GM10248 (cell line): ENCODE measurements at regions not wholly inside any gene's neighbourhood (a gene's known extent, or its start where the extent isn't known, plus 50 kb on each side); places are given as distances from the start of the nearest gene placed in this dataset.

Experiments used
- CTCF ChIA-PET: fragments of 300-600 bp; sonication (Branson Sonifier 250); formaldehyde crosslinking; extraction: SDS; loops from one replicate; lab custom pipeline; 2021; ENCODE audit warnings: antibody characterized with exemption; lab: Yijun Ruan, JAX
- POLR2A ChIA-PET: fragments of 350-650 bp; sonication (Branson Sonifier 250); formaldehyde crosslinking; extraction: SDS; loops from one replicate; lab custom pipeline; 2020; ENCODE audit warnings: antibody characterized with exemption; lab: Yijun Ruan, JAX
- DNase-seq: peaks from one replicate; pipeline ENCODE4 v3.0.0; 2012; ENCODE audit errors: extremely low spot score
- TF ChIP-seq, protein P1 (sequence below): IDR thresholded peaks from 2 replicates; pipeline ENCODE4 v1.5.1; 2012; ENCODE audit warnings: mild to moderate bottlenecking, low read depth; ENCODE audit errors: extremely low read depth, missing control alignments, control extremely low read depth

DNA sequence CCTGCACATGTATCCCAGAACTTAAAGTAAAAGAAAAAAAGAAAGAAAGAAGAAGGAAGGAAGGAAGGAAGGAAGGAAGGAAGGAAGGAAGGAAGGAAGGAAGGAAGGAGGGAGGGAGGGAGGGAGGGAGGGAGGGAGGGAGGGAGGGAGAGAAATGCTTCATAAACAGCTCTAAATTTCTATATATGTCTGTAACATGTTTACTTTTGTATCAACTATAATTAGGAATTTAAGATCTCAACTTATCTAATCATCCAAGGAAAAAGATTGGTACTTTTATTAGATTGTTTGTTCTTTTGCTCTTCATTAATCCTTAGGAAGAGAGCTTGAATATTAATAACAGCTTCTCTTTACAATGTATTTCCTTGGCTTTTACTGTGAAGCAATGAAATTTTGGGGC lies 195.4 kb upstream of the PRMT6 start:
- ChIA-PET CTCF (interaction anchor here (1.2 kb wide), 1 partner anchor 12 kb away, joined by 3 read pairs; no protein-coding TSS in a partner anchor), POLR2A (no interaction called here)
- TF ChIP-seq, protein P1, sequence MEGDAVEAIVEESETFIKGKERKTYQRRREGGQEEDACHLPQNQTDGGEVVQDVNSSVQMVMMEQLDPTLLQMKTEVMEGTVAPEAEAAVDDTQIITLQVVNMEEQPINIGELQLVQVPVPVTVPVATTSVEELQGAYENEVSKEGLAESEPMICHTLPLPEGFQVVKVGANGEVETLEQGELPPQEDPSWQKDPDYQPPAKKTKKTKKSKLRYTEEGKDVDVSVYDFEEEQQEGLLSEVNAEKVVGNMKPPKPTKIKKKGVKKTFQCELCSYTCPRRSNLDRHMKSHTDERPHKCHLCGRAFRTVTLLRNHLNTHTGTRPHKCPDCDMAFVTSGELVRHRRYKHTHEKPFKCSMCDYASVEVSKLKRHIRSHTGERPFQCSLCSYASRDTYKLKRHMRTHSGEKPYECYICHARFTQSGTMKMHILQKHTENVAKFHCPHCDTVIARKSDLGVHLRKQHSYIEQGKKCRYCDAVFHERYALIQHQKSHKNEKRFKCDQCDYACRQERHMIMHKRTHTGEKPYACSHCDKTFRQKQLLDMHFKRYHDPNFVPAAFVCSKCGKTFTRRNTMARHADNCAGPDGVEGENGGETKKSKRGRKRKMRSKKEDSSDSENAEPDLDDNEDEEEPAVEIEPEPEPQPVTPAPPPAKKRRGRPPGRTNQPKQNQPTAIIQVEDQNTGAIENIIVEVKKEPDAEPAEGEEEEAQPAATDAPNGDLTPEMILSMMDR = no peak
- DNase-seq = no peak

DNA sequence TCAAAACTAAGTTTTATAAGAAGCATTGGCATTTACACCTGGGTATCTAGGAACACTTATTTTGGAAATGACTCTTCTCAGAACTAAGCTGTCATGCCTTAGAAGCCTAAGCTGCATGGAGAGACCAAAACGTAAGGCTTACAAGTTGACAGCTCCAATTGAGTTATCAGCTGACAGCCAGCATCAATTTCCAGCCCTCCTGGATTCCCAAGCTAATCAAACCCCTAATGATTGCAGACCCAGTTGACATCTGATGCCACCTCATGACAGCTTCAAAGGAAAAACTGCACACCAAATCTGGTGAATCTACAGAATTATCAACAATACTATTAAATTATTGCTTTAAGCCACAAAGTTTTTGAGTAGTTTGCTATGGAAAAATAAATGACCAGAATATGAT lies 187.6 kb upstream of the PRMT6 start:
- no peak for DNase-seq
- TF ChIP-seq, protein P1 = no peak
- POLR2A ChIA-PET = no interaction called here
- CTCF ChIA-PET = interaction anchor here (1.0 kb wide), 1 partner anchor 13 kb away, joined by 3 read pairs; no protein-coding TSS in a partner anchor

DNA sequence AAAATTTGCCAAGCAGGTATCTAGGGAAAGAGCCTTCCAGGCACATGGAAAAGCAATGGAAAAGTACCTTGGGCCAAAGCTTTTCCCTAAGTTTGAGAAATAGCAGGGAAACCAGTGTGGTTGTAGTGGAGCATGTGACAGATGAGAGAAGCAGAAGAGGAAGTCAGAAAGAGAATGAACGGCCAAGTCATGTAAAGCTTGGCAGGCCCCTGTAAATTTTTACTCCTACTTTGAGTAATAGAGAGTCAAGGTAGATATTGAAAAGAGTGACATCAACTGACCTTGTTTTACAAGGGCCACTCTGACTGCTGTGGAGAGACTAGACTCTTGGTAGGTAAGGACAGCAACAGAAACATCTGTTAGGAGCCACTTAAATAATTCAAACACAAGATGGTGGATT lies 180.9 kb upstream of the PRMT6 start:
- DNase-seq = peak; percentile 6
- TF ChIP-seq, protein P1 = no peak
- CTCF ChIA-PET = no interaction called here
- POLR2A ChIA-PET = no interaction called here

DNA sequence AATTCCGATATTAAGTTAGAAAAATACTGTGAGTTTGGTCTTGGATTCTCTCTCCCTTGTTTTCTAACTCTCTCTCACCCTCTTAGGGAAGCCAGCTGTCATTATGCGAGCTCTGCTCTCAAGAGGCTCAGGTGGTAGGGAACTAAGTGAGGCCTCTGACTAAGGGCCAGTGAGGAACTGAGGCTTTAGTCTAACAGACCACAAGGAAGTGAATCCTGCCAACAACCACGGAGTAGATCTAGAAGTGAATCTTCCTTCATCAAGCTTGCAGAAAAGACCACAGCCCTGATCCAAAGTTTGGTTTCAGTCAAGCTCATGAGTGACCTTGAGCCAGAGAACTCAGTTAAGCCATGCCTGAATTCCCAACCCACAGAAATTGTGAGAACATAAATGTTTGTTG lies 180.1 kb upstream of the PRMT6 start:
- ChIA-PET CTCF (no interaction called here), POLR2A (no interaction called here)
- no peak for DNase-seq
- TF ChIP-seq, protein P1 = no peak

DNA sequence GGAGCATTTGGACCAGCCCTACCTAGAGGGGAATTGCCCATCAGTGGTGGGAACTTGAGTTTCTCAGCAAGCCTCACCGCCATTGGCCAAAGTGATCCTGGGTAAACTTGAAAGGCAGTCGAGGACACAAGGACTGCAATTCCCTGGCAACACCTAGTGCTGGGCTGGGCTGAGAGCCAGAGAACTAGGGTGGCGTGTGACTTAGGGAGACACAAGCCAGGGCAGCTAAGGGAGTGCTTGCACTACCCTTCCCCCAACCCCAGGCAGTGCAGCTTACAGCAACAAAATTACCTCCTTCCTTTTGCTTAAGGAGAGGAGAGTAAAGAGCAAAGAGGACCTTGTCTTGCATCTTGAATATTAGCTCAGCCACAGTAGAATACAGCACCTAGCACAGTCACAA lies 176.9 kb upstream of the PRMT6 start:
- DNase-seq = no peak
- TF ChIP-seq, protein P1 = no peak
- ChIA-PET POLR2A (no interaction called here), CTCF (no interaction called here)

DNA sequence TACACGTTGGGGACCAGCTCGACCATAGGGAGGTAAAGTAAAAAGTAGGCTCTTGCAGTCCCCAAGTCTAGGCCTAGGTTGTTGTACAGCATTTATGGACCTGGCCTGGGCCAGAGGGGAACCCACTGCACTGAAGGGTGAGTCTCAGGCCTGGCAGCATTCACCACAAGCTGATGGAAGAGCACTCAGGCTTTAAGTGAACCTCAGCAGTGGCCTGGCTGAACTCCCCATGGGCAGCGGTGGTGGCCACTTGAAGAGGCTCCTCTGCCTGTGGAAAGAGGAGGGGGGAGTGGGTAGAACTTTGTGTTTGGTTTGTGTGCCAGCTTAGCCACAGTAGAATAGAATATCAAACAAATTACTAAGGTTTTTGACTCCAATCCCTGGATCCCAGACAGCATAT lies 176.2 kb upstream of the PRMT6 start:
- TF ChIP-seq, protein P1 = no peak
- ChIA-PET POLR2A (no interaction called here), CTCF (interaction anchor here (0.6 kb wide), 1 partner anchor 21 kb away, joined by 3 read pairs; no protein-coding TSS in a partner anchor)
- DNase-seq = no peak
